ENCODE measurements at regions not wholly inside any gene's neighbourhood (a gene's known extent, or its start where the extent isn't known, plus 50 kb on each side); places are given as distances from the start of the nearest gene placed in this dataset.

DNA sequence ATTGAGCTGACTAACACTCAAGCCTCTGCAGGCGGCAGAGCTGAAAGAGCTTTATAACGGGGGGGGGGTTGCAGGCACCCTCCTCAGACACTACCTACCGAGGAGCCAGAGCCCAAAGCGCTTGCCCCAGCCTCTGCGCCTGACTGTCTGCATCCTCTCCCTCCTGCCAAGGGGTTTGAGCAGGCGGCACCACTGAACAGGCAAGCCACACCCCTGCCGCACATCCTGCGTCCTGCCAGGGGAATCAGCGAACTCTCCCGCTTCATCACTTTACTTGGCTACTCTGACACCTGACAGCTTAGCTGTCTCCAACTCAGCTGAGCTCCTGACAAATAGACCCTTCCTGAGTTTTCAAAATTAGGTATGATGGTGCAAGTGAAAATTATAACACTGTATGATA lies 432.6 kb upstream of the ANKRD30A start:
- Histone ChIP-seq H3K27me3 (ENCODE audit: control insufficient read depth in 1 of 2, insufficient read depth in 2 of 2, low read length in 2 of 2) (no peaks in the 10 kb centered on the region), H3K4me3 (ENCODE audit: low read depth in 1 of 2, low read length in 2 of 2) (no peak overlapping the region), H3K4me1 (ENCODE audit: control insufficient read depth in 2 of 2, insufficient read depth in 2 of 2, low read length in 1 of 2) (no peaks in the 10 kb centered on the region), H3K36me3 (ENCODE audit: control insufficient read depth in 2 of 2, insufficient read depth in 2 of 2, low read length in 1 of 2) (no peaks in the 10 kb centered on the region), H3K9me3 (ENCODE audit: control insufficient read depth in 2 of 2, insufficient read depth in 1 of 2, low read depth in 1 of 2, low read length in 1 of 2) (peaks cover 0 to 4% of the 10 kb centered on the region in 2 donors), H3K27ac (ENCODE audit: low read depth in 2 of 2, low read length in 1 of 2) (no peak overlapping the region)
- WGBS, 2 donors, result 77 to 82% methylated on average over 9 to 10 of the region's 10 CpGs

DNA sequence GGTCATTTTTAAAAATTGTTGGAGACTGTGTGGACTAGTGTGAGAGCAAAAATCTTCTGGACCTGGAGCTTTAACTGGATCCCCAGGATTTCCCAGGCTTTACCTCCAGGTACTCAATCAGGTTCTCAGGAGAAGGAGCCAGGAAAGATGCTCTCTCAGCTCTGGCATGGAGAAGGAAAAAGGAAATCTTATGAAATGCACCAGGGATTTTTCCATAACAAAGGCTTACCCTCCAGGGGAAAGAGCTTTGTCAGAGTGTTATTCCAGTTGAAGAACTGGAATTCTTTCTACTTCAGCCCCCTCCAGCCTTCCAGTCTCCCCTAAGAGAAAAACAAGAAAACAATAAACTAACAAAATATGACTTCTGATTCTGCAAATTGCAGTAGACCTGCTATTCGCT lies 436.7 kb upstream of the ANKRD30A start:
- peaks cover 0 to 4% of the 10 kb centered on the region in 2 donors for H3K9me3 ChIP-seq (ENCODE audit: control insufficient read depth in 2 of 2, insufficient read depth in 1 of 2, low read depth in 1 of 2, low read length in 1 of 2)
- H3K4me1 ChIP-seq (ENCODE audit: control insufficient read depth in 2 of 2, insufficient read depth in 2 of 2, low read length in 1 of 2), result no peaks in the 10 kb centered on the region
- H3K27me3 ChIP-seq (ENCODE audit: control insufficient read depth in 1 of 2, insufficient read depth in 2 of 2, low read length in 2 of 2), result no peaks in the 10 kb centered on the region
- H3K36me3 ChIP-seq (ENCODE audit: control insufficient read depth in 2 of 2, insufficient read depth in 2 of 2, low read length in 1 of 2), result no peaks in the 10 kb centered on the region
- 89 to 92% methylated on average over 1 of the region's 1 CpG for WGBS, 2 donors
- H3K27ac ChIP-seq (ENCODE audit: low read depth in 2 of 2, low read length in 1 of 2), result no peak overlapping the region
- no peak overlapping the region for H3K4me3 ChIP-seq (ENCODE audit: low read depth in 1 of 2, low read length in 2 of 2)

DNA sequence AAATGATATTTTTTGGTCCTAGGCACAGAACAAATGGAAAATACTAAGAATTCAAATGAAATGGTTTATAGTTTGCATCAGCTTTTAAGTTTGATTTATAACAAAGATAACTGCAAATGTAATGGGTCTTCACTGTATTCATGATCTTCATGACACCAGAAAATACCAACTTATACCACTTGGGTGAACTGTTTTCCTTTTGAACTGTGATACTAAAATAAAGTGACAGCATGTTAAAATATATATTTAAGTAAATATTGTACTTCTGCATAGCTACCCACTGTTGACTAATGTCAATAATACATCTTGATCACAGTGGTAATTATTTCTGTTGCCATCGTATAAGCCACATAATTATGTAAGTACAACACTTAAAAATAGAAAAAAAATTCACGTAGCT lies 442.0 kb upstream of the ANKRD30A start:
- Histone ChIP-seq H3K36me3 (ENCODE audit: control insufficient read depth in 2 of 2, insufficient read depth in 2 of 2, low read length in 1 of 2) (no peaks in the 10 kb centered on the region), H3K4me3 (ENCODE audit: low read depth in 1 of 2, low read length in 2 of 2) (no peak overlapping the region), H3K27ac (ENCODE audit: low read depth in 2 of 2, low read length in 1 of 2) (no peak overlapping the region), H3K27me3 (ENCODE audit: control insufficient read depth in 1 of 2, insufficient read depth in 2 of 2, low read length in 2 of 2) (no peaks in the 10 kb centered on the region), H3K9me3 (ENCODE audit: control insufficient read depth in 2 of 2, insufficient read depth in 1 of 2, low read depth in 1 of 2, low read length in 1 of 2) (no peaks in the 10 kb centered on the region), H3K4me1 (ENCODE audit: control insufficient read depth in 2 of 2, insufficient read depth in 2 of 2, low read length in 1 of 2) (no peaks in the 10 kb centered on the region)
- WGBS, 2 donors, result 54 to 72% methylated on average over 2 of the region's 2 CpGs

DNA sequence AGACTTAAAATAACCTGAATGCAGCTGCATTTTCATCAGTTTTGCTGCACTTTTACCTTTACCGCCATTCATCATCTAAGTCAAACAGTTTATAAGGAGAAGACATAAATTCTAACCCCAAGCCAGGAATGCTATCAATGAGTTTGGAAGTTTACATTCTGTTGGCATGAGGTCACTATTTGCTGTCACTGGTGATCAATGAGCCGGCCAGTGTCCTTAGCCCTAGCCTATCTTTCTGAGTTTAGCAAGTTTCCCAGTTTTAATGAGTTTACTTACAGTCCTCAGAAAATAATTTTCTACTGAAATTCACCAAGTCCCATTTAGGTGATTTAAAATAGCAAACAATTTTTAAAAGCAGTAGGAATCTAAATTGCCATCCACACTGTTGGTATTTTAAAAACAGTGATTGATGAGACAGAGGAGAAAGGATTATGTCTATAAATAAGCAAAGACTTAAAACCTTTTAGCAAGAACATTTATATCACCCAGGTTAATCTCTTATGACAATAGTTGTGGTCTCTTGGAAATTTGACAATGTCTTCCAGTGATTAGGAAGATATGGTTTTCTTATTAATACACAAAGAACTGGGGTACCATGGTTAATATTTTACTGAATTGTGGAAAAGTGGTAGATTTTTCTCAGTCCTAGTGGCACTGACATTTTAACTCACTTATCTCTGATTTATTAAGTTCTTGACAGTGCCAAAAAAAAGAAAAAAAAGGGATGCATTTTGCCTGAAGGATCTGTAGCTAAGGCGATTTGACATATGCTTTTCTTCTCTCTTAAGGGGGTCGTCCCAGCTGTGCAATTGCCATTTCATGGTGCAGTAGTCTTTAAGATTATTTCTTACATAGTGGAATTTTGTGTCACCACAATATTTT lies 443.4 kb upstream of the ANKRD30A start:
- no peaks in the 10 kb centered on the region for H3K36me3 ChIP-seq (ENCODE audit: control insufficient read depth in 2 of 2, insufficient read depth in 2 of 2, low read length in 1 of 2)
- no peak overlapping the region for H3K27ac ChIP-seq (ENCODE audit: low read depth in 2 of 2, low read length in 1 of 2)
- no peaks in the 10 kb centered on the region for H3K9me3 ChIP-seq (ENCODE audit: control insufficient read depth in 2 of 2, insufficient read depth in 1 of 2, low read depth in 1 of 2, low read length in 1 of 2)
- no peaks in the 10 kb centered on the region for H3K27me3 ChIP-seq (ENCODE audit: control insufficient read depth in 1 of 2, insufficient read depth in 2 of 2, low read length in 2 of 2)
- 44 to 55% methylated on average over 4 of the region's 4 CpGs for WGBS, 2 donors
- H3K4me3 ChIP-seq (ENCODE audit: low read depth in 1 of 2, low read length in 2 of 2), result no peak overlapping the region
- no peaks in the 10 kb centered on the region for H3K4me1 ChIP-seq (ENCODE audit: control insufficient read depth in 2 of 2, insufficient read depth in 2 of 2, low read length in 1 of 2)

DNA sequence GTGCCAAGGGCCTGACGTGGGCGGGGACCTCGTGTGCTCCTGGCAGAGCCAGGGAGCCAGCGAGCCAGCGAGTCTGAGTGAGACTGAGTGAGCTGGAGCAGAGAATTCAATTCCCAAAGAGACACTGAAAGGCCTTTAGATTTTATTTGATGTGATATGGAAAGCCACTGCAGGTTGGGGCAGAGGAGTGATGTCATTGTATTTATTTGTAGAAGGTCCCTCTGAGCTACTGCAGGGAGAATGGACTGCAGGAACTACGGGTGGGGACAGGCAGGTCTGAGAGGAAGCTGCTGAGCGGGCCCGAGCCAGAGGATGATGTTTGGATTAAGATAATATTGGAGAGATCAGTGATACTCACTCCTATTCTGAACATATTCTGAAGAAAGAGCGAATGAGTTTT lies 445.8 kb upstream of the ANKRD30A start:
- WGBS, 2 donors, result 74 to 81% methylated on average over 9 of the region's 9 CpGs

DNA sequence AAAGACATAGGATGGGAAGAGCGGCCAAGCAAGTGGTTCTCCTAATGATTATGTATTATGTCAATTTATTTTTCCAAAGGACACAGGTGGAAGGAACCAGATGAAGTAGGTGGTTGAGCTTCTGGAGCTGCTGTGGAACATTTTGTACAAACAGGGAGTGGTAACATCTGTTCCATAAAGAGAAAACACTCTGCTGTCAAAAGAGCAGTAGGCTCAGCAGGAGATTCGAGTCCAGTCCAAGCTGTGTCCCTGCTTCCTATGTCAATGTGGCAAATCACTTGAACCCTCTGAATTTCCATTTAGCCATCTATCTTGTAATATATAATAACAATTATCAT lies 448.0 kb upstream of the ANKRD30A start:
- Histone ChIP-seq H3K9me3 (ENCODE audit: control insufficient read depth in 2 of 2, insufficient read depth in 1 of 2, low read depth in 1 of 2, low read length in 1 of 2) (no peaks in the 10 kb centered on the region), H3K27me3 (ENCODE audit: control insufficient read depth in 1 of 2, insufficient read depth in 2 of 2, low read length in 2 of 2) (no peaks in the 10 kb centered on the region), H3K36me3 (ENCODE audit: control insufficient read depth in 2 of 2, insufficient read depth in 2 of 2, low read length in 1 of 2) (no peaks in the 10 kb centered on the region), H3K4me3 (ENCODE audit: low read depth in 1 of 2, low read length in 2 of 2) (no peak overlapping the region), H3K27ac (ENCODE audit: low read depth in 2 of 2, low read length in 1 of 2) (no peak overlapping the region), H3K4me1 (ENCODE audit: control insufficient read depth in 2 of 2, insufficient read depth in 2 of 2, low read length in 1 of 2) (no peaks in the 10 kb centered on the region)
- WGBS, 2 donors, result 76 to 81% methylated on average over 2 of the region's 2 CpGs

More for the DNA sequence above, 445.8 kb upstream of the ANKRD30A start:
- Histone ChIP-seq H3K27me3 (ENCODE audit: control insufficient read depth in 1 of 2, insufficient read depth in 2 of 2, low read length in 2 of 2) (no peaks in the 10 kb centered on the region), H3K27ac (ENCODE audit: low read depth in 2 of 2, low read length in 1 of 2) (no peak overlapping the region), H3K36me3 (ENCODE audit: control insufficient read depth in 2 of 2, insufficient read depth in 2 of 2, low read length in 1 of 2) (no peaks in the 10 kb centered on the region), H3K9me3 (ENCODE audit: control insufficient read depth in 2 of 2, insufficient read depth in 1 of 2, low read depth in 1 of 2, low read length in 1 of 2) (no peaks in the 10 kb centered on the region), H3K4me3 (ENCODE audit: low read depth in 1 of 2, low read length in 2 of 2) (no peak overlapping the region), H3K4me1 (ENCODE audit: control insufficient read depth in 2 of 2, insufficient read depth in 2 of 2, low read length in 1 of 2) (no peaks in the 10 kb centered on the region)

GRCh38 chr10:36676756-36677430 lies 448.5 kb upstream of the ANKRD30A start:
- no peak overlapping the region for H3K27ac ChIP-seq (ENCODE audit: low read depth in 2 of 2, low read length in 1 of 2)
- WGBS, 2 donors, result 77 to 84% methylated on average over 6 of the region's 6 CpGs

GRCh38 chr10:36676321-36676720 lies 449.1 kb upstream of the ANKRD30A start:
- WGBS, 2 donors, result 51 to 53% methylated on average over 1 of the region's 1 CpG

More at GRCh38 chr10:36676756-36677430, 448.5 kb upstream of the ANKRD30A start:
- no peaks in the 10 kb centered on the region for H3K9me3 ChIP-seq (ENCODE audit: control insufficient read depth in 2 of 2, insufficient read depth in 1 of 2, low read depth in 1 of 2, low read length in 1 of 2)
- no peaks in the 10 kb centered on the region for H3K27me3 ChIP-seq (ENCODE audit: control insufficient read depth in 1 of 2, insufficient read depth in 2 of 2, low read length in 2 of 2)
- no peak overlapping the region for H3K4me3 ChIP-seq (ENCODE audit: low read depth in 1 of 2, low read length in 2 of 2)
- H3K4me1 ChIP-seq (ENCODE audit: control insufficient read depth in 2 of 2, insufficient read depth in 2 of 2, low read length in 1 of 2), result no peaks in the 10 kb centered on the region
- H3K36me3 ChIP-seq (ENCODE audit: control insufficient read depth in 2 of 2, insufficient read depth in 2 of 2, low read length in 1 of 2), result no peaks in the 10 kb centered on the region

GRCh38 chr10:36675458-36675880 lies 449.9 kb upstream of the ANKRD30A start:
- no peaks in the 10 kb centered on the region for H3K36me3 ChIP-seq (ENCODE audit: control insufficient read depth in 2 of 2, insufficient read depth in 2 of 2, low read length in 1 of 2)
- H3K27ac ChIP-seq (ENCODE audit: low read depth in 2 of 2, low read length in 1 of 2), result no peak overlapping the region
- no peaks in the 10 kb centered on the region for H3K9me3 ChIP-seq (ENCODE audit: control insufficient read depth in 2 of 2, insufficient read depth in 1 of 2, low read depth in 1 of 2, low read length in 1 of 2)
- H3K4me1 ChIP-seq (ENCODE audit: control insufficient read depth in 2 of 2, insufficient read depth in 2 of 2, low read length in 1 of 2), result no peaks in the 10 kb centered on the region
- H3K4me3 ChIP-seq (ENCODE audit: low read depth in 1 of 2, low read length in 2 of 2), result no peak overlapping the region
- no peaks in the 10 kb centered on the region for H3K27me3 ChIP-seq (ENCODE audit: control insufficient read depth in 1 of 2, insufficient read depth in 2 of 2, low read length in 2 of 2)
- WGBS, 2 donors, result 54 to 55% methylated on average over 4 of the region's 4 CpGs

More at GRCh38 chr10:36676321-36676720, 449.1 kb upstream of the ANKRD30A start:
- H3K4me1 ChIP-seq (ENCODE audit: control insufficient read depth in 2 of 2, insufficient read depth in 2 of 2, low read length in 1 of 2), result no peaks in the 10 kb centered on the region
- H3K27me3 ChIP-seq (ENCODE audit: control insufficient read depth in 1 of 2, insufficient read depth in 2 of 2, low read length in 2 of 2), result no peaks in the 10 kb centered on the region
- H3K36me3 ChIP-seq (ENCODE audit: control insufficient read depth in 2 of 2, insufficient read depth in 2 of 2, low read length in 1 of 2), result no peaks in the 10 kb centered on the region
- H3K9me3 ChIP-seq (ENCODE audit: control insufficient read depth in 2 of 2, insufficient read depth in 1 of 2, low read depth in 1 of 2, low read length in 1 of 2), result no peaks in the 10 kb centered on the region
- no peak overlapping the region for H3K4me3 ChIP-seq (ENCODE audit: low read depth in 1 of 2, low read length in 2 of 2)
- H3K27ac ChIP-seq (ENCODE audit: low read depth in 2 of 2, low read length in 1 of 2), result no peak overlapping the region
